NCI-H2227 treated with DMSO at 0.1 percent for 48 hours (cell line): ENCODE measurements at regions not wholly inside any gene's neighbourhood (a gene's known extent, or its start where the extent isn't known, plus 50 kb on each side); places are given as distances from the start of the nearest gene placed in this dataset.

Experiments
- DNase-seq: peaks from one replicate; lab custom pipeline; 2025; lab: John Stamatoyannopoulos, UW

DNA sequence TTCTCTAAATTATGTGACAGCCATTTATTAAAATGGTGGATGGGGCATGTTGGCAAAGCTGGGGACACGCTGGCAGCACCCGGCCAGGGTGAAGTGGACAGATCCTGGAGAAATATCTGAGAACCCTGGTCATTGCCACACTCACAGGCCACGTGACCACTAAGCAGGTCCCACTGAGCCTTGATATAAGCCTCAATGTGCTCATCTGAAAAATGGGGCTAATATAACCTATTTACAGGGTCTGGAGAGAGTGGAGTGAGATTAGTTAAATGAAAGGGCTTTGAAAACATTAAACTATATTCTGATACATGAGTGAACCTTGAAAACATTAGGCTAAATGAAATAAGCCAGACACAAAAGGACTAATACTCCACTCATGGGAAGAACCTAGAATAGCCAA lies 108.9 kb downstream of the RBFOX3 start:
- no peak for DNase-seq

DNA sequence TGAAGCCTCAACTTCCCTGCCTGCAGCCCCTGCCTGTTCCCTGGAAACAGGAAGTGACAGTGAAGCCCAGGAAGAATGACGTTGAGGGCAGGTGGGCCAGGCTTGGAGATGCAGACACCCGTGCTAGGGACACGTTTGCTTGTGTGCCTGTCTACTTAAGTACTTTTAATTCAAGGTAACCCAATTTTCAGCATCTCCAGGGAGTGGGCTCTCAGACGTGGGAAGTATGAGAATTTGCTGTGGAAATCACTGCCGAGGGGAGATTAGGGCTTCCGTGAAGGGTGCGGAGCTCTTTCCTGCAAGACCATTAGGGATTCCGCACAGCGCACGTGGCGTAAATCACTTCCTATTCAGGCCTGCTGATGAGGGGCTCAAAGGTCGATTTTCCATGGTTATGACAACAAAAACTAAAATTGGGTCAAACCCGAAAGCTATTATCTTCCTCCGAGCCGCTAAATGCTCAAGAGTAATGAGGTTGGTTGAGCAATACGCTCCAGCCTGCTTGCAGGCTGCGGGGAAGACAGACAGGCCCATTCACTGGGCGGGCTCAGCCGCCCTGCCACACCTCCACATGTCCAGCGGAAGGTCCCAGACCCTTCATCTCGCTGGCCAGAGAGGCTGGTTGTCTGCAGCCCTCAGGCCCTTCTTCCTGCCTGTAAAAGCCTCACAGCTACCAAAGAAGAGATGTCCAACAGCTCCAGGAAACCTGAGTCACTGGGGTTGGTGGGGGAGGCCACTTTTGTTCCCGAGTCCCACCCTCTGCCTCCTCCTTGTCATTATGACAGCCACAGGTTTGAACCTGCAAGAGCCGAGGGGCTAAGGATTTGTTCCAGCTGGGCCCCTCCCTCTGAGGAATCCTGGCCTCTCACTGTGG lies 109.9 kb downstream of the RBFOX3 start:
- DNase-seq = peak; percentile 80

DNA sequence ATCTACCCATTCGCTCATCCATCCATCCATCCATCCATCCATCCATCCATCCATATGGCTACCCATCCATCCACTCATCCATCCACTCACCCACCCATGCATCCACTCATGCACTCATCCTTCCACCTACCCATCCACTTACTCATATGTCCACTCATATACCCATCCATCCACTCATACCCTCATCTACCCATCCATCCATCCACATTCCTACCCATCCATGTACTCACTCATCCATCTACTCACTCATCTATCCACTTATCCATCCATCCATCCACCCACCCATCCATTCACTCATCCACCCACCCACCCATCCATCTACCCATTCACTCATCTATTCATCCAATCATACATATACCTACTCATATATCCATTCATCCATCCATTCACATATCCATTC lies 112.0 kb downstream of the RBFOX3 start:
- no peak for DNase-seq

DNA sequence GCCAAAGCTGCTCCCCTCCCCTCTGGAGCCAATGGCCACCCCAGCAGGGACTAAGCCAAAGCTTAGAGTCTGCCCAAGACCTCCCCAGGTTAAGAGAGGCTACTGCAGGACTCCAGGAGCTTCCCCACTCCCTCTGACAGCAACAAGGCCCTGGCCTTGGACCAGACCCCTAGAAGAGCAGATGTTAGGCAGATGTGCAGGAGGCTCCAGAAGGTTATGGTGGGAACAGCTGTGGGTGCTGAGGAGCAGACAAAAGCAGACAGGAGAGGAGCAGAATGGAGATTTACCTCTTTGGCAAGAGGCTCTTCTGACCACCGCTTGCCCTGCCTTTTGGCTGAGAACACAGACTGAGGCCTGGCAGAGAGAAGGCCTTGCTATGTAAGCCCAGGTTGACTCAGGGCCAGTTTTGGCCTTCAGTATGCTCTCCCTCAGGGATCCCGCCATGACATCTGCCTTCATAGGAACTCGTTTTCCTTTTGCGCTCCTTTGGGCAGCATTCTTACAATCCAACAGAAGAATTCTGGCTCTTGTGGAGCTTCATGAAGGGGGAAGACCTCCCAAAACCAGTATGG lies 113.0 kb downstream of the RBFOX3 start:
- DNase-seq = no peak

DNA sequence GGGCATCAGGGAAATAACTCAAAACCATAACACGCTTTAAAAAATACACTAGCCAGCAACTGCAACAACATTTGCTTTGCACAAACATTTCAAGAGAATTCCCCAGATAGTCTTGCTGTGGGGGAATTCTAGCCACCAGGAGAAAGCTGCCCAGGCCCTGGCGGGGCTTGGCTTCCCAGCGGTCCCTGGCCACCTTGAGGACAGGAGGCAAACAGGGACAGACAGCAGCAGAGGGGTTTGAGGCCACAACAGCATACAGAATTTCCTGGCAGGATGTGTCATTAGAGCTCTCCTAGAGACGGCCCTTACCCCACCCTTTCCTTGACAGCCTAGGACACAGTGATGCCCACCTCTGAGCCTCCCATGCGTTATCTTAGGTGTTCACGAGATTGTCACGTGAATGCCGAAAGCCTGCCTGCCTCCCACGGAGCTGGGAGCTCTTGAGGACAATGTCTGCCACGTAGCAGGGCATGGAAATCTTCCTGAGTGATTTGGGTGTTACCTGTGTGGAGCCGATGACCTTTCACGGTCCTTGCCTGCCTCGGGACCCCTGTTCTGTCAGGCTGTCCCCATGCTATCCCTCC lies 114.3 kb downstream of the RBFOX3 start:
- DNase-seq = no peak

DNA sequence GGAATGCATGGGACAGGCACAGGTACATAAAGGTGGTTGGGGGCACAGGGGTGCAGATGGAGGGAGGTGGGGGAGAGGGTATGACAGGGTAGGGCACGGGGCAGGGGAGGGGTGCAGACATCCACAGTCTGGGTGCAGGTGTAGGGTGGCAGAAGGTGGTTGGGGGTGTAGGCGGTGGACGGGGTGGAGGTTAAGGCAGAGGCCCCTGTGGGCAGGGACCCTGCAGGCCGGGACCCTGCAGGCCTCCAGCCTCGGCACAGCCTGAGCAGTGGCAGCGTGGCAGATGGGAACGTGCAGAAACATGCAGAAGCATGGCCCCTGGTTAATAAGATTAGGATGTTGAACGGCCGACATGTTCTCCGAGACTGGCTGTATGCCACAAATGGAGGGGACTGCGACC lies 115.2 kb downstream of the RBFOX3 start:
- no peak for DNase-seq

DNA sequence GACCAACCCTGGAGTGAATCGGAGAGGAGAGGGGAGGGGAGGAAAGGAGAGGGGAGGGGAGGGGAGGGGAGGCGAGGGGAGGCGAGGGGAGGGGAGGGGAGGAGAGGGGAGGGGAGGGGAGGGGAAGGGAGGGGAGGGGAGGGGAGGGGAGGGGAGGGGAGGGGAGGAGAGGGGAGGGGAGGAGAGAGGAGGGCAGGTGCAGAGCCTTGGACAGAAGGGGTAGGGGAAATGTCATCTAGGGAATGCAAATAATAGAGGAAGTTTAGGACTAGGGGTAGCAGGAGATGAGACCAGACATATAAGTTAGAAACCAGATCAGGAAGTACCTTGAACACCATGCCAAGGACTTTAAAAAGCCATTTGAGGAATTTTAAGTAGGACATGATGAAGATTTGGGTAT lies 119.8 kb downstream of the RBFOX3 start:
- DNase-seq = no peak

DNA sequence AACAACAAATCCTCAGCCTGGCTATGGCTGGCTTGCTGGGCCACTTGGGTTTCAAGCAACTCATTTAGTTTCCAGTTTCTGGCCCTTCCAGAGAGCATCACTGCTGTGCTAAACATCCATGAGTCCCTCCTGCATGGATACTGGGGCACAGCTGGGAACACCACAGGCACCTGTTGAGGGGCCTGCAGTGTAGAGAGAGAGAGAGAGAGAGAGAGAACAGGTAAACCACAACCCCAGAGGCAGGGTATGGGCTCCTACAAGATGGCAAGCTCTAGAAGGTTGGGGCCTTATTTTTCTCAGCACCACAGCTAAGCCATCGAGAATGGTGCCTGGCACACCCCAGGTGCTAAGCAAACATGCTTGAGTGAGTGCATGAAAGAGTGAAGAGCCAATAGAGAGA lies 120.3 kb downstream of the RBFOX3 start:
- peak; percentile 62 for DNase-seq

DNA sequence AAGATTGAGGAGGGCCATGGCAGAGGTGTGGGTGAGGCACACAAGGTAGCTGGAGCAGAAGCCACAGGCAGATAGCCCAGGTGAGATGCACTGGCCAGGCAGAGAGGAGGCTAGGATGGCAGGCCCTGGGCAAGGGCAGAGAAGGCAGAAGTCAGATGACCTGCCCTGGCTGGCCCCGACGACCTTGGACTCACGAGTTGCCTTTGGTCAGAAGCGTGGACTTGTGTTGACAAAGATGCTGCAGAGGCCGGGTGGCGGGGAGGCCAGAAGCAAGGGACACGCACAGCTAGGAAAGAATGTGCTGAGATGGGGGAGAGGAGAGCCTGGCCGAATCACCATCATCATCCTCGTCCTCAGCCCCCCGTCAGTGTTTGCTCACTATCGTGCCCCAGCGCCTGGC lies 123.7 kb downstream of the RBFOX3 start:
- DNase-seq = no peak

DNA sequence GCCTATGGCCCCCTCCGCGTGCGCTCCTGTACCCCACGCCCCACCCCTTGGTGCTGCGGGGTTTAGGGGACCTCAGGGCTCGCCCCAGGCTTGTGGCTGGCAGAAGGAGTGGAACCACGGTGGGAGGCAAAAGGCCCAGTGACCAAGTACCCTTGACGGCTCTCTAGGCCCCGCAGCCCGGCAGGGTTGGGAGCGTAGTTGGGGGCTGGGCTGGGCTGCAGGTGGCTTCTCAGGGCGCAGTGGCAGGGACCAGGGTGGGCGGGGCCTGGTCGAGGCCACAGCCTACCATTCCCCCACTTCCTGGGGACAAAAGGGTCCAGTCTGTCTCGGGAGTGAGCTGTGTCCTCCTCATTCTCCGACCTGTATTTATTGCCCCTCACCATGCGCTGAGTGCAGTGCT lies 124.9 kb downstream of the RBFOX3 start:
- no peak for DNase-seq

DNA sequence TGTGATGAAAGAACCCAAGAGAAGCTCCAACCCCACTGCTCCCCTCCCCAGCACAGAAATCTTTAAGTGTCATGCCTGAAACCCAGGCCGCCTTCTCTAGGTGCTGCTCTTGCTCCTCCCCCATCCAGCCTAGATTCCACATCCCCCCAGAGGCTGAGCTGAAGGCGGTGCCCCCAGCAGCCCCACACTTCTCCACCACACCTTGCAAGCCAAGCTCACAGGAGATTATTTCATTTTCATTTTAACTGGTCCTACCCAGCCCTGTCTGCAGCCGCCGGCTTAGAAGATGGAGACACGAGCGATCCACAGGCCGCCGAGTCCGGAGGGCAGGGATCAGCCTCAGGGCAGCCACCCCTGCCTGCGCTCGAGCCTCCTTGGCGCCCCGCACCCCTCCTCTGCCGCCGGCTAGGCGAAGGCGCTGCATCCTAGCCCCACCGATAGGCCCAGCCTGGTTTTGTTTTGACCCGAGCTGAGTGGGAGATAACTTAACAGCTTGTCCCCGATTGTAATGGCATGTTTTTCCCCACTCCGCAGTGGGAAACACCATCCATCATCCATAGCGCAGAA lies 125.3 kb downstream of the RBFOX3 start:
- no peak for DNase-seq

DNA sequence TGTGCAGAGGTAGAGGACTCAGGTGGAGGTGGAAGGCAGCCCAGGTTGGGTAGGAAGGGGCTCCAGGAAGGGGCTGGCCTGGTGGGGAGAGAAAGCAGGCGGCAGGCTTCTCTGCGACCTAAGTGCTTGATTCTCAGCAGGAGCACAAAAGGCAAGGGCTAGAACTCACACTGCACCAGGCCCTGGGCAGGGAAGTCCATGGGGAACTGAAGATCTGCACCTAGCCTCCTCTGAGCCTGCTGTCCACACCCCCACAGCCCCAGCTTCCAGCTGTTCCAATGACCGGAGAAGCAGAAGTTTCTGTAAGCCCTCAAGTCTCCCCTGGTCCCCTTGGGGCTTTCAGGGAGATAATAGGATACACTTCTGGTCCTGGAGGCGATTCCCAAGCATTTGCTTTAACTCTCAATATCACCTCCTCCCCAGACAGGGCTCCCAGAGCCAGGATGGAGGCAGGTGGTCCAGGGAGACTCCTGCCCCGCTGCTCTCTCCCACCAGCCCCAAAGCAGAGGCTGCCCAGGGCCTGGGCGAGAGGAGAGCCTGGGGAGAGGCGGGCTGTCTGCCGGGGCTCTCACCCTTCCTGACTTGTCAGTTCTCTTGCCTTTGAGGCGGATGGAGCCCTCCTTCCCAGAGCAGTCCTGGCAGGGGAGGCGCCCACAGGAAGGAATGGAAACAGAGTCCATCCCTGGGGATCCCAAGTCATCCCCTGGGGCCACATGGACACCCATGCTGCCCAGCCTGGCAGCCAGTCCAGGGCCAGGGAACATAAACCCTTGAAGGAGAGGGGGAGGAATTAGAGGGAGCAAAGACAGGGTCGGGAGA lies 126.0 kb downstream of the RBFOX3 start:
- DNase-seq = no peak

DNA sequence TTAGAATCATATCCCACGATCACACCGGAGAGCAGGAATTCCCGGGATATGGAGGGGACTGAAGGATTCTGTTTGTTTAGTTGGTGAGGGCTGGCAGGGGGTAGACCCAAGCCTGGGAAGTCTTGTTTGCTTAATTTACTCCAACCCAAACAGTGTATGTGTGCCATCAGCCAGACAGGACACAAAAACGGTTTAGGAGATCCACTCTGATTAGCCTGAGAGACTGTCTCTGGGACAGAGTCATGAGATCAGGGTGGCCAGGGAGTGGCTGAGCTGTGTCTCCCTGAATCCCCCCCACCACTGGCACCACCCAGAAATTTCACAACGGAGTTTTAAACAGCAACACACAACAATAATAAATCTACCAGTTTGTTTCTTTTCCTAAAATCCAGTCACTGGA lies 127.0 kb downstream of the RBFOX3 start:
- DNase-seq = no peak

DNA sequence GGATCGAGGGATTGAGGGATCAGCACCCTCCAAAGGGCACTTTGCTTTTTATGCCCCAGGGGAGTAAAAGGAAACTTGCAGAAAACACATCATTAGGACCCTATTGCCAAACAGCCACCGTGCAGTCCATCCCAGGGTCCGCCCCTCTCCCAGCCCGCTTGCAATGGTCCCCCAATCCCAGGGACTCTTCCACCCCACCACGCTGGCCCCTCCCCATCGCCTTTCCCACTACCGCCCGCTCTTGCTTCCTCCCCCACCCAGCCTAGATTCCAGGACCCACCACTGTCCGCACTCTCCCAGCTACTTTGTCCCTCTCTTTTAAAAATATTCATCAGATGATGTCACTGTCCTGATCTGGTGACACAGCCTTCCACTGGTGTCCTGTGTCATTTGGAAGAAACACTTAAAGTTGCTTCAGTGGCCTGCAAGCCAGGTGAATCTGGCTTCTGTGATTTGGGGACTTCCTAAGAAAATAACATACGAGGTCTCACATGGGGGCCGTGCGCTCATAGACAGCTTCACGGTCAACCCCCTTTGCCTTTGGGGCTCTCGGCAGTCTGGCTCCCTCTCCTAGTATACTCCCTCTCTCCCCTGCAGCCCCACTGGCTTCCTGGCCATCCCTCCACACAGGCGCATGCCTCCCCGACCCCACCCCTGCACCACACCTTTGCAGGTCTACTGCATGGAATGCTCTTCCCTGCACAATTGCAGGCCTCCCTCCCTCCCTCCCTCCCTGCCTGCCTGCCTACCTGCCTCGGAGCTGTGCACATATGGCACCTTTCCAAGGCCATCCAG lies 127.9 kb downstream of the RBFOX3 start:
- DNase-seq = no peak

DNA sequence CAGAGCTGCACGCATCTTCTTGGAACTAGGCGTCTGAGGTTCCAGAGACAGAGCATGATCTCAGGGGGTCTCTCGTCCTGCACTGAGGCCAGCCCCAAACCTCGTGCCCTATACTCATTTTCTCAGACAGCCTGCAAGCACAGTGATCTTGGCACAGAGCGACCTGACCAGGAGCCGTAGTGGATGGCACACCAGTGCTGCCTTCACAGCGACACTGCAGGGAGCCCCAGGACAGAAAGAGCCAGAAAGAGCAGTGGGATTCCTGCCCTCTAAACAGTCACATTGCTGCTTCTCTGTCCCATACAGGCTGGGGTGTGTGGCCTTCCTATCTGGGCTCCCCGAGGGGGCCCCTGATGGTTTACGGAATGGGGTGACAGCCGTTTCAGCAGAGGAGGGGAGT lies 131.0 kb downstream of the RBFOX3 start:
- DNase-seq = no peak

DNA sequence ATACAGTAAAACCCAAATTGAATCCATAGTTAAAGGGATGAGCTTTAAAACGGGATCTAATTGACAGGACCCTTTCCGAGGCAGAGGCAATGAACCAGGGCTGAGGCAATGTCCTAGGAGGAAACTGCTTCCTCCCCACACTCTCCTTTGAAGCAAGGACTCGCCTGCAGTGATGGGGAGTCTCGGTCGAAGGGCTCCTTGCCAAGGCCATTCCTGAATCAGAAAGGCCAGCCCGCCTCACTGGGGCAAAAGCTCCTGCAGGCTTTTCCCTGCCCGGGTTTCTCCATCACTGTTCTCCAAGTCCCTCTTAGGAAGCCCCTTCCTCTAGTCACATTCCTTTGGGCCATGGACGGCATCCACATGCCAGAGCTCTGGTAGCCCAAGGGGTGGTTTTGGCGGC lies 132.0 kb downstream of the RBFOX3 start:
- DNase-seq = no peak

DNA sequence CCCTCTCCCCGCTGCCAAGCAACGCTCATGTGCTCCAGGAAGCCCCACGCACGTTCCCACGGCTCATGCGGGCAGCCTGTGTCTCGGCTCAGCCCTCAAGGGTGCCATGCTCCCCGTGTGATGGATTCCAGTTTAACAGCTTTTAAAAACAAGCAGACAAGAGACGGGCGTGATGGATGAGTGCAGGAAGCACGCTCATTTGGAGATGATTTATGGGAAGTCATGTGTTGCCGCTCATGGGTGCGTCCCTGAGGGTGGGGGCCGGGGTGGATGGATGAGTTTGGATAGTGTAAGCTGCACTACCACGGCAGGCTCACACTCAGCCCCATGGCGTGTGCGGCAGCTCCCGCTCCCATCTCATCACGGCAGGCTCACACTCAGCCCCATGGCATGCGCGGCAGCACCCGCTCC lies 132.8 kb downstream of the RBFOX3 start:
- DNase-seq = no peak

DNA sequence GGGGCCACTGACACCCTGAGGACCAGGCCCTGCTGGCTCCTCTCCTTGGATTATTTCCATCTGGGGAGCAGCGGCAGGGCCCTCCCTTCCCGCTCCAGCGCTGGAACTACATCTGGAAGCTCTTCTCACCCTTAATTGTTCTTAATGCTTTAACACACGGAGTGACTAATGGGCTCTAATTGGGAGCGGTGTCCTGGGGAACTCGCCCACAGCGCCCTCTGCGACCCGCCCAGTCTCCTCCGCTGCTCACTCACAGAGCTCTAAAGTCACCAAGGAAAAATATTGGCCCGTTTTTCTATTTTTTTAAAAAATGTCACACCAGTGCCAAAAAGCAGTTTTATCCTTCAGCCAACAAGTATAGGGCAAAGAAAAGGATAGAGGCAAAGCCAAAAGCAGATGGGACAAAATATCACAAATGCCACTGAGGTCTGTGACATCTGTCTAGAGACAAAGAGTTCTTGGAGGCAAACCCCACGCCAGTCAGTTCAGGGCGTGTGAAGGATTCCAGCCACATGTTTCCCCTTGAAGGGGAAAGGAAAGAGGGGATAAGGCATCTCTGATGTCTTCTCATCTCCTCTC lies 134.7 kb downstream of the RBFOX3 start:
- no peak for DNase-seq

DNA sequence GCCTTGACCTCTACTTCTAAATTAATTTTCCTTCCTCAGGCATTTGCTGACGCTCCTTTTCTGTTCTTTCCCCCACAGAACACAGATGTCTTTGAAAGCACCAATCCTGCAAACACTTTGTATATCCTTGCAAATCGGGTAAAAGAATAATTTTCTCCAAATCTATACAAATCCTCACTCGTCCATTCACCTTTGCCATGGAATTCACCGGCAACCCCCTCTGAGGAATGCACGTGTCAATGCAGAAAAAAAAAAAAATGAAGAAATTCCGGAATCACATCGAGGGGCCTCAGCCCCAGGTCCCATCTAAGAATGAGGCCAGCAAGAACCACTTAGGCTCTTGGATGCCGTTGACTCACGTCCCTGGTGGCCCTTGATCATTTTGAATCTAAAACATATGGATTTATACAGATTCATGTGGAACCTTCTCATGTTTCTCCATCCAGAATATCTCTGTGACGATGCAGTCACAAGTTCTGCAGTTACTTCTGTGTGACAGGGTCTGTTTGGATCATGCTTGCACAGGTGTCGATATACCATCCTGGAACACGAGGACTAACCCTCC lies 136.9 kb downstream of the RBFOX3 start:
- no peak for DNase-seq

DNA sequence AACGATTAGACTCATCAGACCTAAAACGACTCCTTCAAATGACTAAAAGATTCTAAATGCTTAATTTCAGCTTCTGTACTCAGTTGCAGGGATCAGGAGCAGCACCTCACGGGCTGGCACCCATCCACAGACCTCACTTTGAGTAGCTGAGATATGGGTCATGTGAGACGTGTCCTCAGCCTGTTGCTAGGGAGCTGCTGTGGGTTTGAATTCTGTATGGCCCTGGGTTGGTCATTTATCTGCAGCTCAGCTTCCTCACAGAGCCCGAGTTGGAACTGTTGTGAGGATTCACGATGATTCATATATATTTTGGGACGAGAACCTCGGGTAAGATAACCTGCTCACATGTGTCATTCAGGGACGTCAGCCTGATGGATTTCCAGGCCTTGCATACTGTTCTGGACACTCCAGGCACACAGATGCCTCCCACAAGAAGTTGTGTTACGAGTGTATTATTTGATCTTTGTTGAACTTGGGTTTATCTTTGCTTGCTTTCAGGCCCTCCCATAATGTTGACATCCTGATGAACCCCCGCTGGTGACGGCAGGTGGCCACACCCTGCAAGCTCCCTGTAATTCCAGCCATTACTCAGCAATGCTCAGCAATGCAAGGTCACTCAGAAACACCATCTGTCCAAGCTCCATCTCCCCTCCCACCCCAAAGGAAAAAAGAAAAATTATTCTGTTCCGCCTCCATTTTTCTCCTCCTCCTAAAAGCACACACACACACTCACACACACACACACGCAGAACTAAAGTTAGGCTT lies 137.6 kb downstream of the RBFOX3 start:
- DNase-seq = peak; percentile 25
